Stomach (tissue), 4 donors: ENCODE measurements at regions not wholly inside any gene's neighbourhood (a gene's known extent, or its start where the extent isn't known, plus 50 kb on each side); places are given as distances from the start of the nearest gene placed in this dataset.

Source experiments
- CTCF ChIP-seq, 7 experiments: fragments of 450-650 bp in 4 of 7; fragments of 200-600 bp in 3 of 7; sonication (generic) in 3 of 7; IDR thresholded peaks; one replicate each; pipeline ENCODE4 v1.5.1; 2016 to 2019; ENCODE audit warnings: antibody characterized with exemption in 7 of 7, control low read depth in 2 of 7, mild to moderate bottlenecking in 1 of 7
- POLR2A ChIP-seq, 4 donors: fragments of 450-650 bp; IDR thresholded peaks; one replicate each; pipeline ENCODE4 v1.6.1; 2016; ENCODE audit warnings: antibody characterized with exemption in 4 of 4, control low read depth in 2 of 4, mild to moderate bottlenecking in 1 of 4, moderate library complexity in 1 of 4

DNA sequence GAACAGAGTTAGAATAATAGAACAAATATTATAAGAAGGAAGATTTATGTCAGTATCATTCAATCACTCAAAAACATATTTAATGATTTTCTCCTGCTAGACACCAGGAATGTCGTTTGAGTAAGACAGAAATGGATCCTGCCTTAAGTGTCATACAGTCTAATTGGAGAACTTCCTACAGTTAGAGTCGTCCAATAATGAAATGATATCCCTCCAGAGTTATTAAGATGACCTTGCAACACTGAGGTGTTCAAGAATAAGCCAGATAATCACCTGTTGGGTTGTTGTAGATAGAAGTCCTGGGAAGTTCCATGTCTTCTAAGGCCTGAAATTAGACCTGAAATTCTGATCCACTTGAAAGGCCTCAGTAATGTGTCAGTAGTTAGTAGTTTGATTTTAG is 132.3 kb downstream of the SLC38A4 start:
- TF ChIP-seq CTCF (IDR thresholded peaks at IDR 0.05) (no peak), POLR2A (IDR thresholded peaks at IDR 0.05) (no peak)
